NCI-H748 treated with DMSO at 0.1 percent for 48 hours (cell line): ENCODE measurements at regions not wholly inside any gene's neighbourhood (a gene's known extent, or its start where the extent isn't known, plus 50 kb on each side); places are given as distances from the start of the nearest gene placed in this dataset.

ENCODE experiments used
- DNase-seq: peaks from one replicate; lab custom pipeline; 2025; lab: John Stamatoyannopoulos, UW

DNA sequence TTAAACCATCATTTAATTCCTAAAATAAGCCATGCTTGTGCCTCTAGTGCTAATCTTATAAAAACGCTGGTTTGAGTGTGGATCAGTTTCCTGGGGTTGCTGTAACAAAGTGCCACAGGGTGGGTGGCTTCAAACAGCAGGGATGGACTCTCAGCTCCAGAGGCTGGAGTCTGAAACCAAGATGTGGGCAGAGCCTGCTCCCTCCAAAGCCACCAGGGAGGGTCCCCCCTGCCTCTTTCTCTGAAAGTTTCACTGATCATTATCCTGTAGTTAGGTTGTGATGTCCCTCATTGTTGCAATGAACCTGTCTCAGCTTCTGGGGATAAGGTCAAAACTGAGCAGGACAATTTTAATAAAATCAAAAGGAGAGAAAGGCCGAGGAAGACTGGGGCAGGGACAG is 251.9 kb upstream of the TCERG1L start:
- no peak for DNase-seq

DNA sequence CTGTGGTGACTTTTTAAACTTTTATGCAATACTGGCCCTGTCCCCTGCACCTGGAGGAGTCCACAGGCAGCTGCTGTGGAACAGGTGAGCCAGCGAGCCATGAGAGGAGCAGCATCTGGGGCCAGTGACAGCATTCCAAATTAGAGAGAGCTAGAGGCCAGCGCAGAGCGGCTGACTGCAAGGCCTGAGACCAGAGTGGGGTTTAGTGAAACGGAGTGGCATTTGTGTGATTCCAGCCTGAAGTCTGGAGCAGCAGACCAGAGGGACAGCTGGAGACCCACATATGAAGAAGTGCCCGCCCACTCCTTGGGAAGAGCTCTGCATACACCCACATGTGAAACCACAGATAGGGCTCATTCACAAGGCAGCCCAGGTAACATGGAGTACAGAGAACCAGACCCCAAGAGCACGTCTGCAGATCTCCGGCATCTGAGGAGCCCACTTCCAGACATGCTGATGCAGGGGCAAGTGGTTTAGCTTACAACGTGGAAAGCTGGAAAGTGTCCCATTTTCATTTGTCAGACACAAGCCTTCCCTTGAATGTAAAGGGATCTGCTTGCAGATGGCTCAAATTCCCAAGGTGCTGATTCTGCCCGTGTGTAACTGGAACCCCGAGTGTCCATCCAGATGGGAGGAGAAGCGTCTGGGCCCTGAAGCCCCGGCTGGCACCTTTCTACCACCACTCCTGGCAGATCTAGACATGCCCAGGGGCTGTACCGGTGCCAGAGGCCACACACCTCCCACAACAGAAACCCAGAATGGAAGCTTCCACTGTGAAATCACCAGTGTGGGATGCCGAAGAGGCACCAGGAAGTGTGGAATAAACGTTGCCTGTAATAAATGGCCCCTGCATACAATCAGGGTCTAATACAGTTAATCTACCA is 256.0 kb upstream of the TCERG1L start:
- no peak for DNase-seq

DNA sequence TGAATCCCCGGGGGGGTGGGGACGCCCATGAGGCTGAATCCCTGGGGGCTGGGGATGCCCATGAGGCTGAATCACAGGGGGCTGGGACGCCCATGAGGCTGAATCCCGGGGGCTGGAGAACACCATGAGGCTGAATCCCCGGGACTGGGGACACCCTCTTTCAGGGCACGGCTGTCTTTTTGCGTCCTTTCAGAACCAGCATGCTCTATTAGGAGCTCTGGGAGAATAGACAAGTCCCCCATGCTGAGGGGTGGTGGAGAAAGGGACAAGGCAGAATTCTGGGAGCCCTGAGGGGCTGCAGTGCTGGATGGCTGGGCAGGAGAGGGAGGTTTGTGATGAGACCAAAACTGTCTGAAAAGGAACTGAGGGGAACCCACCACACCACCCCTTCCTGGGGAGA is 257.3 kb upstream of the TCERG1L start:
- DNase-seq = no peak

DNA sequence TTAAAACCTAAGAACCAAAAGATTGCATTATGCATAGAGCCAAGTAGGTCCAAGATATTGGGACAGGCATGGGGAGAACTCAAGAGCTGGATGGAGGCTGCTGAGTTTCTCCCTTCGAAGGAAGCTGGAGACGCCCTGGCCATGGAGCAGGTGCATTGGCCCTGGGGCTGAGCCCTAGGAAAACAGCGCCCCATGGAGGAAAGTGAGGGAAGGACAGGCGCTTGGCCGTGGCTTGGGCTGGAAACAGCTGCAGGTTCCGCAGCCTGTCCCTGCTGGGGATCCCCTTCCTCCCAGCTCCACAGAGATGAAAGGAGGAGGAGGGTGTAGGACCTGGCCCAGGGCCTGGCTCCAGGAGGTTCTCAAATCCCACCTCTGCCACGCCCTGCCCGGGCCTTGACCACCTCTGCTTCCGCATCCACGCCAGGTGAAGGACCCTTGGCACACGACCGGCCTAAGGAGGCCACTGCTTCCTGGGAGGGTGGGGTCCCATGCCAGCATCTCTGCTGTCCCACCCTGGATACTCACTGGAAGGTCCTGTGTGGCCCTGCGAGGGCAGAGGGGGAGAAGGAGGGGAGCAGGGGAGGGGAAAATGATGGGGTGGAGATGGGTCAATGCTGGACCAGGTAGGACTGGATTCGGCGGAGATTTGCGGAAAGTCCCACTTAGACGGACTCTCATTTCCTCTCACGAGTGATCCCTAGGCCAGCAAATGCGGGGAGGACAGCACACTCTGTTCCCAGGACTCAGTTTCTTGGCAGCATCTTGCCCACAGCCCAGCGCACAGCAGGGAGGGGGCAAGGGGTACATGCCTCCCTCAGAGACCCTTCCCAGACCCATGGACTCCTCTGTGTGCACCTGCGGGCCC is 258.6 kb upstream of the TCERG1L start:
- no peak for DNase-seq

DNA sequence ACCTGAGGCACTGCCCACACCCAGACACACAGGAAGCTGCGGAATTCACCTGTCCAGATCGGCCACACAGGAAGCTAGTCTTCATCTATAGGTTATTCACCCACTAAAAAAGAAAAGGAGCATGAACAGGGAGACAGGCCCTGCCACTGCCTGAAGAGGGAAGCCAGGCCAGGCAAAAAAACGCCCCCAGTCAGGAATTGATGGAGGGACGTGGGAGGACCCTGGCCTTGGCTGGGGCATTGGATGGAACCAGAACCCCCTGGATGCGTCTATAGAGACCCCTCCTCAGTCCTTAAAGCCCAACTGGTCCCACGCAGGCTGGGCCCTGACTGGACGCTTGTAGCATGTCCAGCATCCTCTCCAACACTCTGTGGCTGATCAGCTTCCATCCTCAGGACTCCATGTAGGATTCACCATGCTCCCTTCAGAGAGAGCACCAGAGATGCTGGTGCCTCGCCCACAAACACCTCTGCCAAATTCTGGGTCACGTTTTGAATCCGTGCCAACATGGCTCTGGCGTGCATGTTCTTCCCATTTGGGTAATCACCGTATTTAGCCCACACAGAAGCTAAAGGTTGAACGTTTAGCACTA is 259.3 kb upstream of the TCERG1L start:
- no peak for DNase-seq

DNA sequence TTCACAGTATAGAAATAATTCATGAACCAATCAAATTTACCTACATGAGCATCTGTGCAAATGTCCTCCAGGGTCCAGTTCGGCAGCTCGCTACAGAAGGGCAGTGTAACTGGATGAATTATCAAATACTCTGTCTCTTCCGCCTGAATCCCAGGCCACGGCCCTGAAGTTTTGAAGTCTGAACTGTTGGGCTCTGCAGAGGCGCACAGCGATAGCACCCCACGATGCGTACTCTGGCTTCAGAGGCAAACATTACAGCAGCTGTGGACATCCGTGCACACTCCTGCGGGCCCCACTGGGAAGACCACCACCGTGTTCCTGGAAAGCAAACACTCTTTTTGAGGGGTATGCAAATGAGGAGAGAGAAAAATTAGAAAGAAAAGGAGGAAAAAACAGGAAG is 259.8 kb upstream of the TCERG1L start:
- DNase-seq = no peak

DNA sequence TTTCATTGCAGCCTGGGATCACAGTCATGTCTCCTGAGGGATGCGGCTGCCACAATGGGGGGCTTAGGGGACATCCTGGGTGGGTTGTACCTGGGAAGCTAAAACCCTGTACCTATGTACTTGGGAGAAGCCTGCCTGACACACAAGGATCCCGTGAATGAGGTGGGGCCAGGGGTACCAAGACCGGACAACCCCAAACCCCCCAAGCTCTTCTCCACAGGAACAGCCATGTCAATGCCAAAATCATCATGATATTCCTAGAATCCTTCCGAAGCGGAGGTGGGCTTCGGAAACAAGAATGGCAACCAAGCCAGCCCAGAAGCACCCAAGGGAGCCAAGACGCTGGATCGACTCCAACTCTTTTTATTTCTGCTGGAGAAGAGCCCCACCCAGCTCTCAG is 260.3 kb upstream of the TCERG1L start:
- DNase-seq = no peak

DNA sequence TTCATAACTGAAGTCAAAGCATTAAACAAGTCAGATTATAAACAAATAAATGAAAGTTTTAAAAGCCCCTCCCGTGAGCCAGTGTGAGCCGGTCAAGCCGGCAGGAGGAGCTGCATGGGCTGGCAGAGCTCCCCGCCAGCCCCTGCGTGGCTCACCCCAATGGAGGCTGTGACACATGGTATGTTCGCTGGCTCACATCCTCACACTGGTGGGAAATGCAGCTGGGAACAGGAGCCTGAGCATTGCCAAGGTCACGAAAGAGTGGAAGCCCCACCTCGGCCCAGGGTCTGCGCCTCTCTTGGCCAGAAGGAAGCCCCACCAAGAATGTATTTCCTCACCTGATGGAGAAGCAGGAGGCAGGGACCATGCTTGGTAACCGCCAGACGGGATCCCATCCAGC is 261.7 kb upstream of the TCERG1L start:
- no peak for DNase-seq

DNA sequence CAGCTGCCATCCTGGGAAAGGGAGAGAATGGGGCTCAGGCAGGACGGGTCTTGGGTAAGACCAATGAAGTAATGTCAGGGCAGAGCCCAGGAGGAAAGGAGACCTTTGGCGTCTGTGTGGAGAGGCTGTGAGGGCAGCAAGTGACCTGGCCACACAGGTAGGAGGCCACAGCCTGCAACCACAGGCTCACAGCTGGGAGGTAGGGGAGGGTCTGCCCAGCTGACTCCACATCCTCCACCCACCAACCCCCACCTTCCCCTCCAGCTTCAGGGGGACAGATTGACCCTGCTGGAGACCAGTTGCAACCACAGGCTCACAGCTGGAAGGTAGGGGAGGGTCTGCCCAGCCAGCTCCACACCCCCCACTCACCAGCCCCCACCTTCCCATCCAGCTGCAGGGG is 262.2 kb upstream of the TCERG1L start:
- DNase-seq = no peak

DNA sequence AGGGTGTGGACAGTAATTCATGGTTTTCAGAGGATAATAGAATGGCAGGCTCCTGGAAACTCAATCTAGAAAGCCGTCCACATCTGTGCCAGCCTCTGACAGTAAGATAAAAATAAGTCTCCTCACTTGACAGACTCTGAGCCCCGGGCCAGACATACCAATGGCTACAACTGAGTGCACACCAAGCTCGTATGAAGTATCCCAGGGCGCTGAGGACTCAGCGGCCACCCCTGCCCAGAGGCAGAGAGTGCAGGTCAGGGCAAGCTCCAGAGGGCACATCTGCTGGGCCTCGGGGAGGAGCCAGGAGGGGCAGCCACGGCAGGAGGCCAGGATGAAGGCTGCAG is 262.8 kb upstream of the TCERG1L start:
- no peak for DNase-seq

DNA sequence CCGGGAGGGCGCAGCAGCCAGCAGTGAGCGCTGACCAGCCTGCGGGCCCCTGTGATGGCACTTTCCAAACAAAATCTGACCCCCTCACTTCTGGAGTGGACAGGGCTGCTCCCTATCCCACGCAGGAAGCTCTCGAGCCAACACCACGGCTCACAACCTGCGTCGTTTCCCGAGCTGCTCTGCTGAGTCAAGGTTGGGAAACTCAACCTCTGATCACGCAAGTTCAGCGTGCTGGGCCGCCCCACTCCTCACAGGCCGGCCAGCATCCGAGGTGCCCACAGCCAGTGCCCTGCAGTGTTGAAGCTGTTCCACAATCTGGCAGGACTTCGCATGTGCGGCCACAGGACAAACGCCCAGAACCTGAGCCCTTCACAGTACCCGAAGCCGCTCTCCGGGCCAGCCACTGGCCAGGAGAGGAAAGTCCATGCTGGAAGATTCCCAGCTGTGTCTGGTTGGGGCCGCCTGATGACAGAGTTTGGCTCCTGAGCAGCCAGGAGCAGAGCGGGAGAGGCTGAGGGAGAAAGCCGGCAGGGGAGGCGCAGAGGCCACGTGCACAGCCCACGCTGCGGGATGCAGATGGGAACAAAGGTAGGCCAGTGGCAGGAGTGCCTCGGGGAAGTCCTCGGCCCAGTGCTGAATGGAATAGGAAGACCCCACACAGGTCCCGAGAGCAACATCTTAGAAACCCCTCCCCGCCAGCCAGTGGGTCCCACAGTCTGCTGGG is 263.3 kb upstream of the TCERG1L start:
- no peak for DNase-seq

DNA sequence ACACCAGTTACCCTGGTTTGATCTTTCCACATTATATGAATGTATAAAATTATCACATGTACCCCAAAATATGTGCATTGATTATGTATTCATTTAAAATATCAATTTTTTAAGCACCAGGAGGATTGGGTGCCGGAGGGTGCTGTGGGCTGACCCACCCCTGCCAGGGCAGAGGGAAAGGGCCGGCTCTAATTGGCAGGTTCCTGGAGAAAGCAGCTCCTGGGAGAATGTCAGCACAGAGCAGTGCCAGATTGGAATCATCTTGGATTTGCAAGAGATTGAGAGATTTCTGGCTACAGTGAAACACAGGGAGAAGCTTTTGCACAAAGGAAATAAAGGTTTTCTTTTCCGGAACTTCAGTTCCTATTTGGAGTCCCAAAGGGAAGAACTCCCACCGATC is 264.4 kb upstream of the TCERG1L start:
- DNase-seq = no peak

DNA sequence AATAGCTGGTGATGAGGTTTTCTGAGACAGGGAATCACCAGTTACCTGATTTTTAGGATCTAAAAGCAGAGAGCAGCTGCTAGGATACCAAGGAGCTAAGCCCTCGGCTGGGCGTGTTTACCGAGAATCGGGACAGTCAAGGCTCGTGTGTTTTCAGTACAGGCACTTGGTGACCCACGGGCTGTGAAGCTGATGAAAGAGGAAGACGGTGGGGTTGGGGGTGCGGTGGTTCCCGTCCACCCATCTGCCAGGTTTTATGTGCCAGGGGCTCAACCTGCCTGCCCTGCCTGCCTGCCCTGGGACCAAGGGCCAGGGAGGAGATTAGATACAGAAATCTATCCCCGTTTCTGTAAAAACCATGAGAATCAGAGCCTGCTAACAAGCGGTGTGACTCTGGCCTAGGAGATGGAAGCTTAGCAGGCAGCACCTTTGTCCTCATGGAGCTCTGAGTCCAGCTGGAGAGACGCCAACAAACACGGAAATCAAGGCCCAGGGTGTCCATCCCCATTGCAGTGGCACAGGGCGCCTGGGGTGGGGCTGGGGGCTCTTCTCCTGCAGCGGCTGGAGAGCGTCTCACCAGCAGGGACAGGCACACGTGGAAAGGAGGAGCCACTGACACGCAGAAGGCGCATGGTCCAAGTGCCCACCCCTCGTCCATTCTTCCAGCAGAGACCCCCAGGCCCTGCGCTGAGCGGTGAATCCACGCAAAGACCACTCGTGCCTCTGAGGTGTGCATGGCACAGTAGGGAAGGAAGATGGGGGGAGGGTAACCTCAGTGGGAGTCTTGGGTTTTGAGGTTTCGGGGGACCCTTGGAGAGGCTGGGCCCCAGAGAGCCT is 265.0 kb upstream of the TCERG1L start:
- no peak for DNase-seq

DNA sequence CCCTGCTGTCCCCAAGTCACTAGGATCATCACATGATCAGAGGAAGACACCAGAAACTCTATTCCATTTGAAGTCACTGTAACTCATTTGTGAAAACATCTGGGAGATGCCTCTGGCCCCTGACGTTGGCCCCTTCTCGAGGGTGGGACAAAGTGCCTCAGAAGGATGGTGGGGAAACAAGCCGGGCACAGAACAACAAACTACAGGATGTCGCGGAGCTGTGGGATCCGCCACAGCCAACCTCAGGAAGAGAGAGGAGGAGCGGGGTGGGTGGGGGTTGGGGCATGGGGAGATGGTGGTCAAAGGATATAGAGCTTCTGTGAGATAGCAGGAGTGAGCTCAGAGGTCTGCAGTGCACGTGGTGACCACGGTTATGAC is 265.6 kb upstream of the TCERG1L start:
- no peak for DNase-seq

DNA sequence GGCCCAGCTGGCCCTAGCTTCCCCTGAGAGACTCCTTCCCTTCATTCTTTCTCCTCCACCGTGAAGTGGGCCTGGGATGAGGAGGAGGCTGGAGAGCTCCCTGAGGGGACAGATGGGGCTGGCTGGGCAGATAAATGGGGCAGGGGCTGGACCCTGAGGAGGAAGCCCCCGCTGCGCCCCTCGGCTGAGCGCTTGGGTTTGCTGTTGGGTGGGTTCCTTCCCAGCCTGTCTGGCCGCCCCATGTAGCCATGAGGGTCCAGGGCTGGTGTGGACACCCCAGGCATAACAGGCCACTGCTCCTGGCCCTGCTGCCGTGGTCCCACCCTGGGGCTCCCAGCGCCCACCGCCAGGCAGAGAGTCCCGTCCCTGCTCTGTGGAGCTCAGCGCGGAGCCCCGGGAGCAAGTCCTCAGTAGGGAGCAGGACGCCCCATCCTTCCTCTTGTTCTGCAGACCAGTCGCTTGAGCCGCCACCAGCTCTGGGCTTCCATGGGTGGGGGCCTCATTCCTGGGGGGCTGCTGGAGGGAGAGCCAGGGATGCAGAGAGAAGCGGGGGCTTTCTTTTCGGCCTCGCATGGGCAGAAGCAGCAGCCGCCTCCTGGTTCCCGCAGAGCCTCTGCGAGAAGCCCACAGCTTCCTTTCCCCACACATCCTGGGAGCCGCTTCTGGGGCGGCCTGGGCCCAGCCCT is 266.4 kb upstream of the TCERG1L start:
- DNase-seq = no peak

DNA sequence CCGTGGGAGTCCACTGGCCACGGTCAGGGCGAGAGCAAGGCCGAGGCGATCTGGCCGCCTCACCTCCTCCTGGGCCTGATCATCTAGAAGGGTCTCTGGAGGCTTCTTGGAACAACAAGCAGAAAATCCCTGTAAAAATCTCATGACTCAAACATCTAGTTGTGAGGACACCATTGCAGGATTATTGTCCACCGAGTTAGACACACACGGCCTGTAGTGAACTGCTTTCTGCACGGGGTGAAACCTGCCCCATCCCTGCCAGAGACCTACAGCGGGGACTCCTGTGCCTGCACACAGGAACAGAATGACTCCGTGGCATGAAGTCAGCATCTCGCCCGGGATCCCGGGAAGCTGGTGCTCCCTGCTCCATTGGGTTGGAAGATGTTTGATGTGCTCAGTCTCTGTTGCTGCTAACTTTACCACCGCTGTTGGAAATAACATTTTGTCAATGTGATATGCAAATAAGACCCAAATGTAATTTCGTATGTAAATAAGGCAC is 267.0 kb upstream of the TCERG1L start:
- DNase-seq = no peak

DNA sequence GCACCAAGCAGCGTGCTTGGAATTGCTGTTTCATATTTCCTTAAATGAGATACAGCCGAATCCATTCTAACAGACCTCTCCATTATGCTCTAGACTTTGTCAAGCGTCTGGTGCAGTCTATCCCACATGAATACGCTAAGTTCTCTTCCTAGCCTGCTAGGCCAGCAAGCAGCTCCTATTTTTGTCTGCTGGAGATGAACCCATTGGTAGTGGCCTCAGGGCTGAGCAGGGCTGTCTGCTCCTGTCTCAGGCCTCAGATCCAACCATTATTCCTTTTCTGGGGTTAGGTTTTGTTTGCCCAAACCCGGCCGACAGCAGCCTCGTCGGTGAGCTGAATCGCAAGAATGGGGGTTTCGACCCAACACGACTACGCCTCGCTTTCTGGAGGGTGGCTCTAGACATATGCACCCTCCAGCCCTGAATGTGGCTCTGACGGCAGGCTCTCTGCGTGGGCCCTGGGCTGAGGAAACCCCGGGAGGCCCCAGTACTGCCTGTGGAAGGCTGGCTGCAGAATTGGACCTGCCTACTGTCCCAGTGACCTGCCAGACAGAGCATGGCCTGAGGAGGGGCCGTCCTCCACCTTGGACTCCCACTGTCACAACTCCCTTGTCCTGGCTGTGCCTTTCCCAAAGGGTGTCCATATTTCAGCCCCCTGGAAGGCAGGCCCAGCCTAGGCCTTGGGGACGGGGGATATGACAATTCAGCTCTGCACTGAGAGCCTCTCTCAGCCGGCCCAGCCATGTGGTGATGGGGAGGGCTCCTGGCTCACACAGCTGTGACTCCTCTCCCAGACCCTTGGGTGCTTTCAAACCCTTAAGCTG is 267.9 kb upstream of the TCERG1L start:
- no peak for DNase-seq

DNA sequence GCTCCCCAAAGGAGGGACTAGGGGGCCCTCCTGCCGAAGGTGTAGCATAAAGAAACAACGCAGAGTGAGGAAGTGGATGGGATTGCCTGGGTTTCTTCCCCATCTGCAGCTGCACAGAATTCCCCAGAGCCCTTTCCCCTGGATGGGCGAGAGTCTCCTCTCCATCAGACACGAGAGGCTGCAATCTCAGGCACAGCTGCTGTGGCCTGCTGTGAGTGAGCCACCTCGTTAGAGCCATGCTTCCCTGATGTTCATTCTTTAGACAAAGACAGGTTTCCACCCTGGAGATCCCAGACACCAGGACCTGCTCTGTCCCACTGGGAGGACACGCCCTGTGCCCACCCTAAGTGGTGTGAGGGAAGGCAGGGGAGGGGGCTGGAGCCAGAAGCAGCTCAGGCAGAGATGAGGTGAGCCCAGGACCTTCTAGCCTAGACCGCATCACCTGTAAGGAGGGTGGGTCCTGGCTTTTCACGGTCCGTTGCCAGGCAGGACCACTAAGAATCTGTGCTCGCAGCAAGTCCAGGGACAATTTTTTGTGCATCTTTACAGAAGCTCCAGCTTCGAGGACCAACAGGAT is 268.6 kb upstream of the TCERG1L start:
- no peak for DNase-seq

DNA sequence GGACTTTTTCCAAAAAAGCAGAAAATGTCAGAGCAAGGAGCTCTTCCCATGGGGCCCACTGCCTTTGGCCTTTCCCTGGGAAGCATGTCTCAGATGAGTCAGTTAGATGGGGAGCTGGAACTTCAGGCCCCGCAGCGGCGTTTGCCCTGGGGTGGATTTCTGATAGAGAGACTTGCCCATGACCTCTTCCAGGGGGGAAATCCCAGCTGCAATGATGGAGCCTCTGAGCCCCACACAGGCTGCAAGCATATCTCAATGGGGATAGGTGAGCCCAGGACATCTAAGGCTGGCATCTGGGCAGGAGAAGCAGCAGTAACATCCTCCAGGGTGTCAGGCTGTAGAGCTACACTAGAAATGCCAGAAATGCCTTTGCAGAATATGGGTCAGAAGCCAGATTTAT is 269.2 kb upstream of the TCERG1L start:
- no peak for DNase-seq
